ENCODE measurements at regions not wholly inside any gene's neighbourhood (a gene's known extent, or its start where the extent isn't known, plus 50 kb on each side); places are given as distances from the start of the nearest gene placed in this dataset.
"Not testable (repeated sequence)": the region's sequence is repeated elsewhere in the genome, so short reads cannot be mapped to it uniquely, and the experiment has no call there.

DNA sequence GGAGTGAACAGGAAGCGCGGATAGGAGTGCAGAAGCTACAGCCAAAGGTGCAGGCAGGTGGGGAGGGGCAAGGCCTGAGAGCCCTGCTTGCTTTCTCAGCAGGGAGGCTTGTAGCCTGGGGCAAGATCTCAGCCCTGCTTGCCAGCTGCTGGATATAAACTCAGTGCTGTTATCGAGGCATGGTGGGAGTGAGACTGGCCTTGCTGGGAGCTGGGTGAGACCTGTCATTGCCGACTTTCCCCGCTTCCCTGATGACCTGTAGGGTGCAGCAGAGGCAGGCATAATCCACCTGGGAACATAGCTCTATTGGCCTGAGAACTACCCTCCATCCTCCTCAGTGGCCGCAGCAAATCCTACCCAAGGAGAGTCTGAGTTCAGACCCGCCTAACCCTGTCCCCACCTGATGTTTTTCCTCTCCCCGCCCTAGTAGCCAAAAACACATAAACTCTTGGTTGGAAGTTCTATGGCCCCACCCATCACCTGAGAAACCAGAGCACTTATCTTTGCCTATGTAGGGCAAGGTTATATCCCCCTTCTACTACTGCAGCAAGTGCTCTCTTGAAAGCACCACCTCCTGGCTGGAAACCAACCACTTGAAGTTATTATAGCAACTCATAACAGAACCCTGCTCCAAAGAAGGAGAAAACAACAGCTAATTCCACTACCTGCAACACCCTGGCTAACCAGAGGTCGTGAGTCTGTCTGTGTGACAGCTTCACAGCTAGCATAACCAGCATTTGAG, 80.7 kb downstream of the FHIP1A start:
- TF ChIP-seq, protein P1, sequence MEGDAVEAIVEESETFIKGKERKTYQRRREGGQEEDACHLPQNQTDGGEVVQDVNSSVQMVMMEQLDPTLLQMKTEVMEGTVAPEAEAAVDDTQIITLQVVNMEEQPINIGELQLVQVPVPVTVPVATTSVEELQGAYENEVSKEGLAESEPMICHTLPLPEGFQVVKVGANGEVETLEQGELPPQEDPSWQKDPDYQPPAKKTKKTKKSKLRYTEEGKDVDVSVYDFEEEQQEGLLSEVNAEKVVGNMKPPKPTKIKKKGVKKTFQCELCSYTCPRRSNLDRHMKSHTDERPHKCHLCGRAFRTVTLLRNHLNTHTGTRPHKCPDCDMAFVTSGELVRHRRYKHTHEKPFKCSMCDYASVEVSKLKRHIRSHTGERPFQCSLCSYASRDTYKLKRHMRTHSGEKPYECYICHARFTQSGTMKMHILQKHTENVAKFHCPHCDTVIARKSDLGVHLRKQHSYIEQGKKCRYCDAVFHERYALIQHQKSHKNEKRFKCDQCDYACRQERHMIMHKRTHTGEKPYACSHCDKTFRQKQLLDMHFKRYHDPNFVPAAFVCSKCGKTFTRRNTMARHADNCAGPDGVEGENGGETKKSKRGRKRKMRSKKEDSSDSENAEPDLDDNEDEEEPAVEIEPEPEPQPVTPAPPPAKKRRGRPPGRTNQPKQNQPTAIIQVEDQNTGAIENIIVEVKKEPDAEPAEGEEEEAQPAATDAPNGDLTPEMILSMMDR (IDR thresholded peaks at IDR 0.05; ENCODE audit: borderline replicate concordance), result no peak
- no peak for DNase-seq
- no peaks in the 10 kb centered on the region for H3K27me3 ChIP-seq (ENCODE audit: low read depth)
- no peak overlapping the region for H3K27ac ChIP-seq (replicated peaks)
- no peaks in the 10 kb centered on the region for H3K36me3 ChIP-seq
- peaks cover 7% of the 10 kb centered on the region for H3K4me1 ChIP-seq
- H3K9me3 ChIP-seq (replicated peaks), result peaks cover 38% of the 10 kb centered on the region
- intact Hi-C loops (cut with micrococcal nuclease), result no loop called here
- no peak overlapping the region for H3K4me3 ChIP-seq

DNA sequence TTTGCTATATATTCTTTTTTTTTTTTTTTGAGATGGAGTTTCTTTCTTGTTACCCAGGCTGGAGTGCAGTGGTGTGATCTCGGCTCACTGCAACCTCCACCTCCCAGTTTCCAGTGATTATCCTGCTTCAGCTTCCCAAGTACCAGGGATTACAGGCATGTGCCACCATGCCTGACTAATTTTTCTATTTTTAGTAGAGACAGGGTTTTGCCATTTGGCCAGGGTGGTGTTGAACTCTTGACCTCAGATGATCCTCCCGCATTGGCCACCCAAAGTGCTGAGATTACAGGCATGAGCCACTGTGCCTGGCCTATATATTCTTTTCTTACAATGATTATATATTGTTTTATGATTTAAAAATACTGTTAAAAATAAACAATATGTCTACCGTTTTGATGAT, 86.6 kb downstream of the FHIP1A start:
- H3K27ac ChIP-seq (replicated peaks); H3K36me3 ChIP-seq; DNase-seq; H3K4me3 ChIP-seq; H3K27me3 ChIP-seq (ENCODE audit: low read depth); intact Hi-C loops (cut with micrococcal nuclease): not testable (repeated sequence)
- Histone ChIP-seq H3K9me3 (replicated peaks) (peaks cover 49% of the 10 kb centered on the region), H3K4me1 (peaks cover 21% of the 10 kb centered on the region)

DNA sequence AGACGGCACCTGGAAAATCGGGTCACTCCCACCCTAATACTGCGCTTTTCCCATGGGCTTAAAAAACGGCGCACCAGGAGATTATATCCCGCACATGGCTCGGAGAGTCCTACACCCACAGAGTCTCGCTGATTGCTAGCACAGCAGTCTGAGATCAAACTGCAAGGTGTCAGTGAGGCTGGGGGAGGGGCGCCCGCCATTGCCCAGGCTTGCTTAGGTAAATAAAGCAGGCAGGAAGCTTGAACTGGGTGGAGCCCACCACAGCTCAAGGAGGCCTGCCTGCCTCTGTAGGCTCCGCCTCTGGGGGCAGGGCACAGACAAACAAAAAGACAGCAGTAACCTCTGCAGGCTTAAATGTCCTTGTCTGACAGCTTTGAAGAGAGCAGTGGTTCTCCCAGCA, 102.6 kb downstream of the FHIP1A start:
- not testable (repeated sequence) for H3K4me3 ChIP-seq, DNase-seq

DNA sequence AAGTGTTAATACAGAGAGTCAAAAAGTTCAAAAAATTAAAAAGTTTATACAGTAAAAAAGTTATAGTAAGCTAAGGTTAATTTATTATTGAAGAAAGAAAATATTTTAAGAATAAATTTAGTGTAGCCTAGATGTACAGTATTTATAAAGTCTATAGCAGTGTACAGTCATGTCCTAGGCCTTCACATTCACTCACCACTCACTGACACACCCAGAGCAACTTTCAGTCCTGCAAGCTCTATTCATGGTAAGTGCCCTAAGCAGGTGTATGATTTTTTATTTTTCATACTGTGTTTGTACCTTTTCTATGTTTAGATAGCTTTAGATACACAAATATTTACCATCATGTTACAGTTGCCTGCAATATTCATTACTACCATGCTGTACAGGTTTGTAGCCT, 108.9 kb downstream of the FHIP1A start:
- TF ChIP-seq, protein P1 (IDR thresholded peaks at IDR 0.05; ENCODE audit: borderline replicate concordance), result no peak

More for the DNA sequence above, 102.6 kb downstream of the FHIP1A start:
- H3K4me1 ChIP-seq; H3K27me3 ChIP-seq (ENCODE audit: low read depth); intact Hi-C loops (cut with micrococcal nuclease); H3K27ac ChIP-seq (replicated peaks); H3K36me3 ChIP-seq; H3K9me3 ChIP-seq (replicated peaks): not testable (repeated sequence)

DNA sequence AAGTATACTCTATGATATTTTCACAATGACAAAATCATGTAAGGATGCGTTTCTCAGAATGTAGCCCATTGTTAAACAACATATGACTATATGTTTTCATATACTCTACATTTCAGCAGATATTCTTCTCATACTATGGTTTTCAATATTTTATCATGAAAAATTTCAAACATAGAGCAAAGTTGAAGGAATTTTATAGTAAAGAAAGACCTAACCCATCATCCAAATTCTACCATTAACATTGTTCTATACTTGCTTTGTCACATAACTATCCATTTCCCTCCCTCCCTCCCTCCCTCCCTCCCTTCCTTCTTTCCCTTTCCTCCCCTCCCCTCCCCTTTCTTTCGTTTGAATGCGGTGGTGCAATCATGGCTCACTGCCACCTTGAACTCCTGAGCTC, 109.4 kb downstream of the FHIP1A start:
- intact Hi-C loops (cut with micrococcal nuclease), result no loop called here
- Histone ChIP-seq H3K9me3 (replicated peaks) (no peaks in the 10 kb centered on the region), H3K4me1 (peaks cover 7% of the 10 kb centered on the region), H3K4me3 (no peak overlapping the region), H3K27me3 (ENCODE audit: low read depth) (no peaks in the 10 kb centered on the region), H3K27ac (replicated peaks) (no peak overlapping the region), H3K36me3 (no peaks in the 10 kb centered on the region)
- DNase-seq, result no peak
- TF ChIP-seq, protein P1 (IDR thresholded peaks at IDR 0.05; ENCODE audit: borderline replicate concordance), result no peak

More for the DNA sequence above, 108.9 kb downstream of the FHIP1A start:
- Histone ChIP-seq H3K27ac (replicated peaks) (no peak overlapping the region), H3K27me3 (ENCODE audit: low read depth) (no peaks in the 10 kb centered on the region), H3K4me1 (peaks cover 7% of the 10 kb centered on the region), H3K36me3 (no peaks in the 10 kb centered on the region), H3K4me3 (no peak overlapping the region), H3K9me3 (replicated peaks) (no peaks in the 10 kb centered on the region)
- DNase-seq, result no peak
- intact Hi-C loops (cut with micrococcal nuclease), result no loop called here

DNA sequence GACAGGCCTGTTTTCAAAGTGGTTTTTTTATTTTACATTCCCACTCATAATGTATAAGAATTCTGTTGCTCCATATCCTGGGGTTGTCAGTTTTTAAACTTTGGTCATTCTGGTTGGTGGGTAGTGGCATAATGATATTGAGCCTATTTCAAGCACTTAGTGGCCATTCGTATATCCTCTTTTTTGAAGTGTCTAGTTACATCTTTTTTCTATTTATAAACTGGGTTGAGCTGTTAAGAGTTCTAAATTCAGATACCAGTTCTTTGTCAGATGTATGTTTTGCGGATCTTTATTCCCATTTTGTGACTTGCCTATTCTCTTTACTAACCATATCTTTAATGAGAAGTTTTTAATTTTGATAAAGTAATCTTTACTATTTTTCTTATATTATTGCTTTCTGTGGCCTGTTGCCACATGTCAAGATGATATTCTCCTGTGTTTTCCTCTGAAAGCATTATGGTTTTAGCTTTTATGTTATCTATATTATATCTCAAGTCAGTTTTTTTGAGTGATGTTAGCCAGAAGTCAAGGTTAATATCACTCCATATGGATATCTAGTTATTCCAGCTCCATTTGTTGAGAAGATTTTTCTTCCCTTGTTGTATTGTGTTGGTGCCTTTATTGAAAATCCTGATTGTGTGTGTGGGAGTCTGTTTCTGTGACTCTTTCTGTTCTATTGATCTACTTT, 110.9 kb downstream of the FHIP1A start:
- intact Hi-C loops (cut with micrococcal nuclease), result no loop called here
- no peak overlapping the region for H3K4me3 ChIP-seq
- TF ChIP-seq, protein P1 (IDR thresholded peaks at IDR 0.05; ENCODE audit: borderline replicate concordance), result no peak
- no peaks in the 10 kb centered on the region for H3K36me3 ChIP-seq
- no peak overlapping the region for H3K27ac ChIP-seq (replicated peaks)
- H3K9me3 ChIP-seq (replicated peaks), result no peaks in the 10 kb centered on the region
- DNase-seq, result no peak
- H3K4me1 ChIP-seq, result peaks cover 7% of the 10 kb centered on the region
- no peaks in the 10 kb centered on the region for H3K27me3 ChIP-seq (ENCODE audit: low read depth)
